DND-41 (cell line): ENCODE measurements at regions not wholly inside any gene's neighbourhood (a gene's known extent, or its start where the extent isn't known, plus 50 kb on each side); places are given as distances from the start of the nearest gene placed in this dataset.

Source experiments
- ATAC-seq: fragments of 200-7000 bp; cut with Tn5 transposase; 3 replicates; pipeline ENCODE4 v1.9.1; 2021; ENCODE audit warnings: low read depth; ENCODE audit not compliant: insufficient read depth
- DNase-seq: peaks from one replicate; pipeline ENCODE4 v3.0.0-alpha.2; 2020
- H2AFZ ChIP-seq: 2 replicates; pipeline ENCODE4 v1.6.0; 2012; ENCODE audit warnings: low read depth, low read length
- H3K27ac ChIP-seq: 2 replicates; pipeline ENCODE4 v1.5.1; 2012; ENCODE audit warnings: low read length, inconsistent platforms
- H3K27me3 ChIP-seq: fragments of 200-600 bp; sonication (generic); 2 replicates; pipeline ENCODE4 v1.6.0; 2012; ENCODE audit warnings: low read length, mild to moderate bottlenecking, inconsistent platforms; ENCODE audit not compliant: insufficient read depth, poor library complexity
- H3K36me3 ChIP-seq: 2 replicates; pipeline ENCODE4 v1.5.1; 2012; ENCODE audit warnings: low read length, inconsistent platforms; ENCODE audit not compliant: insufficient read depth
- H3K4me1 ChIP-seq: 2 replicates; pipeline ENCODE4 v1.5.1; 2012; ENCODE audit warnings: mild to moderate bottlenecking, low read length; ENCODE audit not compliant: insufficient read depth
- H3K4me2 ChIP-seq: 2 replicates; pipeline ENCODE4 v1.6.0; 2012; ENCODE audit warnings: mild to moderate bottlenecking, moderate library complexity, low read length, inconsistent platforms; ENCODE audit not compliant: insufficient read depth
- H3K4me3 ChIP-seq, 2 experiments: fragments of 200-600 bp in 1 of 2; shearing (Covaris generic) in 1 of 2; 2 replicates each; pipeline ENCODE4 v1.5.1; 2012 to 2016; ENCODE audit warnings: inconsistent platforms in 2 of 2, low read length in 2 of 2, mild to moderate bottlenecking in 2 of 2, low read depth in 1 of 2, moderate library complexity in 1 of 2
- H3K79me2 ChIP-seq: 2 replicates; pipeline ENCODE4 v1.6.0; 2012; ENCODE audit warnings: low read length, inconsistent platforms; ENCODE audit not compliant: insufficient read depth
- H3K9ac ChIP-seq: 2 replicates; pipeline ENCODE4 v1.6.0; 2012; ENCODE audit warnings: low read depth, mild to moderate bottlenecking, inconsistent platforms, low read length, moderate library complexity
- H3K9me3 ChIP-seq: 2 replicates; pipeline ENCODE4 v1.5.1; 2012; ENCODE audit warnings: low read length, moderate library complexity, mild to moderate bottlenecking, inconsistent platforms; ENCODE audit not compliant: insufficient read depth, severe bottlenecking
- H4K20me1 ChIP-seq: 2 replicates; pipeline ENCODE4 v1.6.0; 2012; ENCODE audit warnings: low read length; ENCODE audit not compliant: insufficient read depth
- CTCF ChIP-seq: IDR thresholded peaks from 2 replicates; pipeline ENCODE4 v1.5.1; 2012; ENCODE audit warnings: borderline replicate concordance, low read length, moderate library complexity, mild to moderate bottlenecking; ENCODE audit not compliant: poor library complexity, severe bottlenecking; ENCODE audit errors: extremely low read depth
- EZH2 ChIP-seq: IDR thresholded peaks from 3 replicates; pipeline ENCODE4 v1.6.1; 2012; ENCODE audit warnings: borderline replicate concordance, low read depth, mild to moderate bottlenecking, moderate library complexity, low read length, inconsistent platforms; ENCODE audit not compliant: severe bottlenecking

DNA sequence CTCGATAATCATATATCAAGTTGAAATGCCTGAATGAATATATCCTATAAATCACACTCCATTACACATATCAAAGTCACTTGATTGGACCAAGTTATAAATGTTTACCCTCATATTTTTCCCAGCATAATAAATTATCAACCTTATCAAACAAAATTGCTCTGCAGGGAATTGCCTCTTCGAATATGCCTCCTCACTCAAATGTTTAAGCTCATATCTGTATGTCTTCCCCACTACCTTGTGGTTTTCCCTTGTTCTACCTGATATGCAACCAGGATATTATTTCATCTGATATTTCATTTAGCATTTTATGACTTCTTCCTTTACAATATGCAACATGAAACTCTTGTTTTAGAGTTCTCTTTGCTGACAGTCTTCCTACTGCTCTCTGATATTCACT lies 226.4 kb downstream of the RASSF9 start:
- DNase-seq: no peak

GRCh38 chr12:85610194-85610593 lies 226.0 kb downstream of the RASSF9 start:
- H3K79me2 ChIP-seq: no peaks in the 10 kb centered on the region
- no peak overlapping the region for H3K4me3 ChIP-seq
- TF ChIP-seq EZH2: no peak
- TF ChIP-seq CTCF: no peak
- no peak for ATAC-seq
- H2AFZ ChIP-seq: no peak overlapping the region
- no peak overlapping the region for H3K27ac ChIP-seq
- H3K4me1 ChIP-seq: no peaks in the 10 kb centered on the region
- H3K9ac ChIP-seq: no peak overlapping the region
- no peaks in the 10 kb centered on the region for H3K27me3 ChIP-seq
- H4K20me1 ChIP-seq: no peaks in the 10 kb centered on the region
- H3K36me3 ChIP-seq: no peaks in the 10 kb centered on the region
- DNase-seq: no peak
- no peak overlapping the region for H3K4me2 ChIP-seq
- no peaks in the 10 kb centered on the region for H3K9me3 ChIP-seq

More for the DNA sequence above, 226.4 kb downstream of the RASSF9 start:
- Histone ChIP-seq H3K36me3 (no peaks in the 10 kb centered on the region), H2AFZ (no peak overlapping the region), H3K4me3 (no peak overlapping the region), H3K27me3 (no peaks in the 10 kb centered on the region), H3K4me2 (no peak overlapping the region), H4K20me1 (no peaks in the 10 kb centered on the region), H3K4me1 (no peaks in the 10 kb centered on the region), H3K79me2 (no peaks in the 10 kb centered on the region), H3K9me3 (no peaks in the 10 kb centered on the region), H3K9ac (no peak overlapping the region), H3K27ac (no peak overlapping the region)
- ATAC-seq: no peak
- TF ChIP-seq EZH2 (no peak), CTCF (no peak)

DNA sequence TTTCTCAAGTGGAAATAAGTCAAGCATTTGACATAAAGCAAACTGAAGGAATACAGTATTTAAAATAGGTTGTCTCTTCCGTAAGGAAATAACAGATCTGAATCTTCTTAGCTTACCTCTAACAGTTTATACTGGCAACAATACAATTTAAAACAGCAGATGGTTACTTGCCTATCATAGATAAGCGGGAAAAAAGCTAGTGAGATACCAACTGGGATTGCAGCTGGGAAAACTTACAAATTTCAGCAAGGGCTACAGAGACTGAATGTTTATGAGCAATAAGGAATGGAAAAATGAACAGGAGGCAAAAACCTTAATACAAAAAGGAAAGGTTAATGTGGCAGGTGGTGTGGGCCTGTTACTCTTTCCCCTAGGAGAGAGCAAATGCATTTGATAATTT lies 220.0 kb downstream of the RASSF9 start:
- Histone ChIP-seq H3K9me3 (no peaks in the 10 kb centered on the region), H3K27ac (no peak overlapping the region), H2AFZ (no peak overlapping the region), H3K27me3 (no peaks in the 10 kb centered on the region), H3K36me3 (no peaks in the 10 kb centered on the region), H3K4me1 (no peaks in the 10 kb centered on the region), H3K9ac (no peak overlapping the region), H3K4me3 (no peak overlapping the region), H4K20me1 (no peaks in the 10 kb centered on the region), H3K79me2 (no peaks in the 10 kb centered on the region), H3K4me2 (no peak overlapping the region)
- ATAC-seq (no peak), DNase-seq (no peak)
- TF ChIP-seq EZH2 (no peak), CTCF (no peak)
